ENCODE measurements at regions not wholly inside any gene's neighbourhood (a gene's known extent, or its start where the extent isn't known, plus 50 kb on each side); places are given as distances from the start of the nearest gene placed in this dataset.

DNA sequence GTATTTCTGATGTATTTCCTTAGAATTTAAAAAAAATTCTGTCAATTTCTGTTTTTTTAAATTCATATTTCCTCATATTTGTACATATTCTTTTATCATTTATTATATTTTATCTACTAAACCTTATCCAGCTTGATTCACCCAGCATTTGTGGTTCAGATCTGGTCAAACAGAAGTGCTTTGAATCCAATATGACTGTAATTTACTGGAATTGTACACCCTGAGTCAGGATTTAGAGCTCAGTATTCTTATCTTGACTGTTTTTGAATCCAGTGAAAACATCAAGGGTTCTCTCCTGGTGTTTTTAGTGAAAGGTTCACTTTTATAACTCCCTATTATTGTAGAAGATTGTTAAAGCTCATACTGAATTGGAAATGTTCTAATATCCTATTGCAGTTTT is 1077.0 kb upstream of the NCAM2 start:
- H2AFZ ChIP-seq (ENCODE audit: low read length), result no peak overlapping the region
- no peaks in the 10 kb centered on the region for H4K20me1 ChIP-seq (ENCODE audit: insufficient read depth, low read length)
- no peaks in the 10 kb centered on the region for H3K36me3 ChIP-seq (replicated peaks; ENCODE audit: insufficient read depth, low read length)
- TF ChIP-seq EZH2phosphoT487 (IDR thresholded peaks at IDR 0.05; ENCODE audit: low read length), result no peak
- no peak for TF ChIP-seq EZH2 (optimal IDR thresholded peaks at IDR 0.05; ENCODE audit: low read depth, low read length)
- TF ChIP-seq, protein P1, sequence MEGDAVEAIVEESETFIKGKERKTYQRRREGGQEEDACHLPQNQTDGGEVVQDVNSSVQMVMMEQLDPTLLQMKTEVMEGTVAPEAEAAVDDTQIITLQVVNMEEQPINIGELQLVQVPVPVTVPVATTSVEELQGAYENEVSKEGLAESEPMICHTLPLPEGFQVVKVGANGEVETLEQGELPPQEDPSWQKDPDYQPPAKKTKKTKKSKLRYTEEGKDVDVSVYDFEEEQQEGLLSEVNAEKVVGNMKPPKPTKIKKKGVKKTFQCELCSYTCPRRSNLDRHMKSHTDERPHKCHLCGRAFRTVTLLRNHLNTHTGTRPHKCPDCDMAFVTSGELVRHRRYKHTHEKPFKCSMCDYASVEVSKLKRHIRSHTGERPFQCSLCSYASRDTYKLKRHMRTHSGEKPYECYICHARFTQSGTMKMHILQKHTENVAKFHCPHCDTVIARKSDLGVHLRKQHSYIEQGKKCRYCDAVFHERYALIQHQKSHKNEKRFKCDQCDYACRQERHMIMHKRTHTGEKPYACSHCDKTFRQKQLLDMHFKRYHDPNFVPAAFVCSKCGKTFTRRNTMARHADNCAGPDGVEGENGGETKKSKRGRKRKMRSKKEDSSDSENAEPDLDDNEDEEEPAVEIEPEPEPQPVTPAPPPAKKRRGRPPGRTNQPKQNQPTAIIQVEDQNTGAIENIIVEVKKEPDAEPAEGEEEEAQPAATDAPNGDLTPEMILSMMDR (IDR thresholded peaks at IDR 0.05; ENCODE audit: low read length), result no peak
- no peaks in the 10 kb centered on the region for H3K27me3 ChIP-seq (replicated peaks; ENCODE audit: insufficient read depth, low read length)
- H3K9me3 ChIP-seq (replicated peaks; ENCODE audit: insufficient read depth, low read length), result no peaks in the 10 kb centered on the region
- no peak overlapping the region for H3K9ac ChIP-seq (ENCODE audit: low read length)
- H3K4me2 ChIP-seq (ENCODE audit: low read depth, low read length), result no peak overlapping the region
- no peaks in the 10 kb centered on the region for H3K79me2 ChIP-seq (ENCODE audit: low read length)
- H3K9me2 ChIP-seq (replicated peaks; ENCODE audit: insufficient read depth, low read length), result no peaks in the 10 kb centered on the region
- no peaks in the 10 kb centered on the region for H3F3A ChIP-seq (ENCODE audit: insufficient read depth, low read length)
- no peak overlapping the region for H3K27ac ChIP-seq (ENCODE audit: low read length)
- H3K4me3 ChIP-seq (ENCODE audit: low read length), result no peak overlapping the region
- DNase-seq, result no peak
- no peaks in the 10 kb centered on the region for H3K4me1 ChIP-seq (ENCODE audit: low read length)

DNA sequence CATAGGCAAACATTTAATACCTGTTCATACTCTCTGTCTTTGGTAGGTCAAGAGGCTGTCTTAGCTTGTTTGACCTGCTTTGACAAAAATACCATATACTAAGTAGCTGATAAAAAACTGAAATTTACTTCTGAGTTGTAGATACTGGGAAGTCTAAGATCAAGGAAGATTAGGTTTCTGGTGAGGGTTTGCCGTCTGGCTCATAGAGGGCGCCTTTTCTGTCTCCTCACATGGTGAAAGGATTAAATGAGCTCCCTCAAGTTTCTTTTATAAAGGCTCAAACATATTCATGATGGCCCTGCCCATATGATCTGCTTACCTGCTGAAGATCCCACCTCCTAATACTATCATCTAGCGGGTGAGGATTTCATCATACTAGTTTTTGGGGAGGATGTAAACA is 1076.1 kb upstream of the NCAM2 start:
- TF ChIP-seq EZH2 (optimal IDR thresholded peaks at IDR 0.05; ENCODE audit: low read depth, low read length) (no peak), EZH2phosphoT487 (IDR thresholded peaks at IDR 0.05; ENCODE audit: low read length) (no peak)
- TF ChIP-seq, protein P1 (IDR thresholded peaks at IDR 0.05; ENCODE audit: low read length), result no peak
- Histone ChIP-seq H3K27me3 (replicated peaks; ENCODE audit: insufficient read depth, low read length) (no peaks in the 10 kb centered on the region), H3K27ac (ENCODE audit: low read length) (no peak overlapping the region)

DNA sequence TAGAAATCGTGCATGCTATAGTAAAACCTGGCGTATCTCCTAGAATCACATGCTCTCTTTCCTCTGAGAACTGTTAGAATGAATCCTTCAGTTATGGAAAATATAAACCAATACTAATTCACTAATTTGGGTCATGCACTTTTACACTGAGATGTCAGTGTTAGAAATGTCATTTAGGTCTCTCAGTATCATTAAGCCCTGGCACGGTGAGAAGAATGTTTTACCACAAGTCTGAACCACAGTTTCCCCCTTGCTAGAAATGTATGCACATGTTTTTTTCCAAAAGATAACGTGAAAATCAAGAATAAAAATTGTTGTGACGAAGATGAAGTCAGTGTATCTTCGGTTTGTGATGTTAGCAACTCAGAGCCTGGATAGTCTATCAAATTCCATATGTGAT is 1062.7 kb upstream of the NCAM2 start:
- Histone ChIP-seq H4K20me1 (ENCODE audit: insufficient read depth, low read length) (no peaks in the 10 kb centered on the region), H3K4me3 (ENCODE audit: low read length) (no peak overlapping the region), H3K27ac (ENCODE audit: low read length) (no peak overlapping the region), H3K9me2 (replicated peaks; ENCODE audit: insufficient read depth, low read length) (no peaks in the 10 kb centered on the region), H3K4me2 (ENCODE audit: low read depth, low read length) (no peak overlapping the region), H3K4me1 (ENCODE audit: low read length) (no peaks in the 10 kb centered on the region), H3K9ac (ENCODE audit: low read length) (no peak overlapping the region), H3K9me3 (replicated peaks; ENCODE audit: insufficient read depth, low read length) (no peaks in the 10 kb centered on the region), H3K79me2 (ENCODE audit: low read length) (no peaks in the 10 kb centered on the region), H3K36me3 (replicated peaks; ENCODE audit: insufficient read depth, low read length) (no peaks in the 10 kb centered on the region), H3K27me3 (replicated peaks; ENCODE audit: insufficient read depth, low read length) (no peaks in the 10 kb centered on the region), H3F3A (ENCODE audit: insufficient read depth, low read length) (no peaks in the 10 kb centered on the region), H2AFZ (ENCODE audit: low read length) (no peak overlapping the region)
- no peak for DNase-seq
- TF ChIP-seq EZH2 (optimal IDR thresholded peaks at IDR 0.05; ENCODE audit: low read depth, low read length) (no peak), EZH2phosphoT487 (IDR thresholded peaks at IDR 0.05; ENCODE audit: low read length) (no peak)
- TF ChIP-seq, protein P1 (IDR thresholded peaks at IDR 0.05; ENCODE audit: low read length), result no peak

More for the DNA sequence above, 1076.1 kb upstream of the NCAM2 start:
- no peaks in the 10 kb centered on the region for H3K79me2 ChIP-seq (ENCODE audit: low read length)
- H3K9me2 ChIP-seq (replicated peaks; ENCODE audit: insufficient read depth, low read length), result no peaks in the 10 kb centered on the region
- H3F3A ChIP-seq (ENCODE audit: insufficient read depth, low read length), result no peaks in the 10 kb centered on the region
- H2AFZ ChIP-seq (ENCODE audit: low read length), result no peak overlapping the region
- H3K4me3 ChIP-seq (ENCODE audit: low read length), result no peak overlapping the region
- H3K36me3 ChIP-seq (replicated peaks; ENCODE audit: insufficient read depth, low read length), result no peaks in the 10 kb centered on the region
- DNase-seq, result no peak
- no peaks in the 10 kb centered on the region for H4K20me1 ChIP-seq (ENCODE audit: insufficient read depth, low read length)
- no peaks in the 10 kb centered on the region for H3K4me1 ChIP-seq (ENCODE audit: low read length)
- no peaks in the 10 kb centered on the region for H3K9me3 ChIP-seq (replicated peaks; ENCODE audit: insufficient read depth, low read length)
- H3K9ac ChIP-seq (ENCODE audit: low read length), result no peak overlapping the region
- no peak overlapping the region for H3K4me2 ChIP-seq (ENCODE audit: low read depth, low read length)

Measured in MM.1S (cell line).